Chondrocyte (in vitro differentiated cells): ENCODE measurements at regions not wholly inside any gene's neighbourhood (a gene's known extent, or its start where the extent isn't known, plus 50 kb on each side); places are given as distances from the start of the nearest gene placed in this dataset.

Experiments used
- DNase-seq: peaks from one replicate; pipeline ENCODE4 v3.0.0; 2021; ENCODE audit warnings: mixed read lengths, low spot score
- H3K27ac Mint-ChIP-seq: one replicate; pipeline ENCODE4 v1.8.0; 2021; ENCODE audit warnings: mild to moderate bottlenecking, moderate library complexity, mixed read lengths; ENCODE audit not compliant: unreplicated experiment
- H3K27me3 Mint-ChIP-seq: 2 replicates; pipeline ENCODE4 v1.8.0; 2021; ENCODE audit warnings: low read depth, mixed read lengths
- H3K36me3 Mint-ChIP-seq: 2 replicates; pipeline ENCODE4 v1.8.0; 2021; ENCODE audit warnings: low read depth, mixed read lengths
- H3K4me1 Mint-ChIP-seq: 2 replicates; pipeline ENCODE4 v1.8.0; 2021; ENCODE audit warnings: low read depth, mild to moderate bottlenecking, mixed read lengths
- H3K4me3 Mint-ChIP-seq: one replicate; pipeline ENCODE4 v1.8.0; 2021; ENCODE audit warnings: mild to moderate bottlenecking, moderate library complexity, mixed read lengths; ENCODE audit not compliant: unreplicated experiment
- H3K9me3 Mint-ChIP-seq: 2 replicates; pipeline ENCODE4 v1.8.0; 2021; ENCODE audit warnings: low read depth, mixed read lengths
- CTCF ChIP-seq: fragments of 200-600 bp; sonication (generic); IDR thresholded peaks from 2 replicates; pipeline ENCODE4 v1.5.0; 2021; ENCODE audit warnings: antibody characterized with exemption, mild to moderate bottlenecking, moderate library complexity

- H3K36me3 Mint-ChIP-seq: no peaks in the 10 kb centered on the region
- H3K4me3 Mint-ChIP-seq: no peak overlapping the region
- no peaks in the 10 kb centered on the region for H3K4me1 Mint-ChIP-seq
- TF ChIP-seq CTCF: no peak
- H3K27me3 Mint-ChIP-seq: peaks cover 52% of the 10 kb centered on the region
- no peaks in the 10 kb centered on the region for H3K9me3 Mint-ChIP-seq
- no peak overlapping the region for H3K27ac Mint-ChIP-seq
- DNase-seq: no peak
Observed at GRCh38 chr16:85995541-85996423, 96.8 kb downstream of the IRF8 start.

GRCh38 chr16:85996843-85997242 lies 97.9 kb downstream of the IRF8 start:
- no peak overlapping the region for H3K4me3 Mint-ChIP-seq
- DNase-seq: no peak
- no peaks in the 10 kb centered on the region for H3K36me3 Mint-ChIP-seq
- peaks cover 46% of the 10 kb centered on the region for H3K27me3 Mint-ChIP-seq
- no peak overlapping the region for H3K27ac Mint-ChIP-seq
- no peaks in the 10 kb centered on the region for H3K9me3 Mint-ChIP-seq
- TF ChIP-seq CTCF: no peak
- H3K4me1 Mint-ChIP-seq: no peaks in the 10 kb centered on the region

GRCh38 chr16:85998171-85998867 lies 99.4 kb downstream of the IRF8 start:
- Mint-ChIP-seq H3K4me1 (no peaks in the 10 kb centered on the region), H3K27me3 (peaks cover 40% of the 10 kb centered on the region), H3K36me3 (no peaks in the 10 kb centered on the region), H3K9me3 (no peaks in the 10 kb centered on the region), H3K4me3 (no peak overlapping the region), H3K27ac (no peak overlapping the region)
- no peak for TF ChIP-seq CTCF
- DNase-seq: no peak

- Mint-ChIP-seq H3K4me3 (no peak overlapping the region), H3K4me1 (no peaks in the 10 kb centered on the region), H3K9me3 (no peaks in the 10 kb centered on the region), H3K27ac (no peak overlapping the region), H3K27me3 (peaks cover 39% of the 10 kb centered on the region), H3K36me3 (no peaks in the 10 kb centered on the region)
- no peak for DNase-seq
- no peak for TF ChIP-seq CTCF
Observed at GRCh38 chr16:85998868-85999729, 100.1 kb downstream of the IRF8 start.

GRCh38 chr16:85999778-86000177 lies 100.8 kb downstream of the IRF8 start:
- TF ChIP-seq CTCF: no peak
- H3K9me3 Mint-ChIP-seq: no peaks in the 10 kb centered on the region
- no peak for DNase-seq
- no peak overlapping the region for H3K4me3 Mint-ChIP-seq
- no peak overlapping the region for H3K27ac Mint-ChIP-seq
- no peaks in the 10 kb centered on the region for H3K36me3 Mint-ChIP-seq
- H3K4me1 Mint-ChIP-seq: no peaks in the 10 kb centered on the region
- peaks cover 39% of the 10 kb centered on the region for H3K27me3 Mint-ChIP-seq
